ENCODE measurements at regions not wholly inside any gene's neighbourhood (a gene's known extent, or its start where the extent isn't known, plus 50 kb on each side); places are given as distances from the start of the nearest gene placed in this dataset.

- TF ChIP-seq CTCF (IDR thresholded peaks at IDR 0.05; ENCODE audit: low read length, missing control alignments), result no peak
- no peak overlapping the region for H3K4me3 ChIP-seq (replicated peaks; ENCODE audit: low read depth, low read length)
- DNase-seq (ENCODE audit: low read depth), result peak; percentile 21
Measured at GRCh38 chr7:25314094-25314730, 85.9 kb upstream of the NPVF start.

- no peak overlapping the region for H3K4me3 ChIP-seq (replicated peaks; ENCODE audit: low read depth, low read length)
- peak; percentile 34 for DNase-seq (ENCODE audit: low read depth)
- TF ChIP-seq CTCF (IDR thresholded peaks at IDR 0.05; ENCODE audit: low read length, missing control alignments), result no peak
Measured at GRCh38 chr7:25314731-25315267, 86.5 kb upstream of the NPVF start.

- DNase-seq (ENCODE audit: low read depth), result no peak
- no peak overlapping the region for H3K4me3 ChIP-seq (replicated peaks; ENCODE audit: low read depth, low read length)
- TF ChIP-seq CTCF (IDR thresholded peaks at IDR 0.05; ENCODE audit: low read length, missing control alignments), result no peak
Measured at GRCh38 chr7:25316366-25316765, 88.1 kb upstream of the NPVF start.

- no peak overlapping the region for H3K4me3 ChIP-seq (replicated peaks; ENCODE audit: low read depth, low read length)
- DNase-seq (ENCODE audit: low read depth), result no peak
- TF ChIP-seq CTCF (IDR thresholded peaks at IDR 0.05; ENCODE audit: low read length, missing control alignments), result no peak
Measured at GRCh38 chr7:25318047-25318446, 89.8 kb upstream of the NPVF start.

- H3K4me3 ChIP-seq (replicated peaks; ENCODE audit: low read depth, low read length), result no peak overlapping the region
- TF ChIP-seq CTCF (IDR thresholded peaks at IDR 0.05; ENCODE audit: low read length, missing control alignments), result no peak
- DNase-seq (ENCODE audit: low read depth), result no peak
Measured at GRCh38 chr7:25319707-25320106, 91.4 kb upstream of the NPVF start.

GRCh38 chr7:25320791-25321190, 92.5 kb upstream of the NPVF start:
- DNase-seq (ENCODE audit: low read depth), result no peak
- TF ChIP-seq CTCF (IDR thresholded peaks at IDR 0.05; ENCODE audit: low read length, missing control alignments), result no peak
- H3K4me3 ChIP-seq (replicated peaks; ENCODE audit: low read depth, low read length), result no peak overlapping the region

GRCh38 chr7:25321424-25321823, 93.1 kb upstream of the NPVF start:
- TF ChIP-seq CTCF (IDR thresholded peaks at IDR 0.05; ENCODE audit: low read length, missing control alignments), result no peak
- H3K4me3 ChIP-seq (replicated peaks; ENCODE audit: low read depth, low read length), result no peak overlapping the region
- no peak for DNase-seq (ENCODE audit: low read depth)
